ENCODE measurements at regions not wholly inside any gene's neighbourhood (a gene's known extent, or its start where the extent isn't known, plus 50 kb on each side); places are given as distances from the start of the nearest gene placed in this dataset.

DNA sequence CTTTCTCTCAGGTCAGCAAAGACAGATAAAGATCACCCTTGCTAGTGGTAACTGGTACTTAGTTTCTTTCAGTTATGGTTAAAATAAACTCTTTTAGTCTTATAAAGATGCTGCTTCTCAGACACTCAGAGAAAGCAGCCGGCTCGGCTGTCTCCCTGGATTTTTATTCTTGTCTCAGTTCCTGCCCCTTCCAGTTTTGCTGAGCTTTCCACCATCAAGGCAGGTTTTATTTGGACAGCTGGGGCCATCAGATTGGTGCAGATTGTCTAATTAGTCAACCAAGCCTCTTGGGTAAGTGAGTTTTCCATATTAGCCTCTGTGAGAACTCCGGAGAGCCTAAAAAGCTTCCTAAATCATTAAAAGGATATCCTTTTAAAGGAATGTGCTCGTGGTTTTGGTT is 130.8 kb upstream of the BMP4 start:
- peaks cover 0 to 5% (median 4%) of the 10 kb centered on the region in 4 donors for H3K9me3 ChIP-seq
- H3K4me1 ChIP-seq = no peaks in the 10 kb centered on the region
- no peaks in the 10 kb centered on the region for H3K36me3 ChIP-seq
- no peak for DNase-seq (ENCODE audit: extremely low spot score)
- H3K27me3 ChIP-seq = no peaks in the 10 kb centered on the region
- 50% methylated on average over 4 of the region's 4 CpGs for WGBS
- no peak for TF ChIP-seq CTCF (IDR thresholded peaks at IDR 0.05)
- TF ChIP-seq POLR2AphosphoS5 (IDR thresholded peaks at IDR 0.05) = no peak
- no peak for TF ChIP-seq POLR2A (IDR thresholded peaks at IDR 0.05; ENCODE audit: low read depth)
- no peak for TF ChIP-seq EP300 (IDR thresholded peaks at IDR 0.05)
- intact Hi-C loops (cut with DNase I) = no loop called here
- H3K27ac ChIP-seq (replicated peaks in 1 of 4) = no peak overlapping the region
- H3K4me3 ChIP-seq = no peak overlapping the region

- no peaks in the 10 kb centered on the region for H3K27me3 ChIP-seq
- 86% methylated on average over 3 of the region's 3 CpGs for WGBS
Measured at GRCh38 chr14:54088271-54088670, 131.6 kb upstream of the BMP4 start.

DNA sequence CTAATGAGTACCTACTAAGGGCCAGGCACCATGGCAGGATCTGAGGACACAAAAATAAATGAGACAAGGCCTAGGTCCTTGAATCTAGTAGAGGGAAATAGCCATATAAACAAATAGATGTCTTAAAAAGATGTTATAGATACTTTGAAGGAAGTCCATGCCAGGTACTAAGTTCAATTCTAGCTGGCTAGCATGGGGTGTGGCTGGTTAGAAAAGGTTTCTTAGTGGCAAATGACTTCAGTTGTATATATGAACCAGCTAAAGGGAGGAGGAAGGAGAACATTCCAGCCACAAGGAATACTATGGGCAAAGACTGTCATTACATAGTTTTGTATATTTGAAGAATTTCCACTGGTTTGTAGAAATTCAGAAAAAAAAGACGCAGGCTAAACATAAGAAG is 133.6 kb upstream of the BMP4 start:
- H3K27me3 ChIP-seq = no peaks in the 10 kb centered on the region
- 85% methylated on average over 1 of the region's 1 CpG for WGBS
- H3K9me3 ChIP-seq = peaks cover 0 to 23% (median 19%) of the 10 kb centered on the region in 4 donors
- no peak overlapping the region for H3K4me3 ChIP-seq
- TF ChIP-seq CTCF (IDR thresholded peaks at IDR 0.05) = no peak
- no peaks in the 10 kb centered on the region for H3K4me1 ChIP-seq
- no peaks in the 10 kb centered on the region for H3K36me3 ChIP-seq
- intact Hi-C loops (cut with DNase I) = no loop called here
- no peak for DNase-seq (ENCODE audit: extremely low spot score)
- no peak overlapping the region for H3K27ac ChIP-seq (replicated peaks in 1 of 4)

More at GRCh38 chr14:54088271-54088670, 131.6 kb upstream of the BMP4 start:
- no peak for DNase-seq (ENCODE audit: extremely low spot score)
- TF ChIP-seq POLR2A (IDR thresholded peaks at IDR 0.05; ENCODE audit: low read depth) (no peak), EP300 (IDR thresholded peaks at IDR 0.05) (no peak), POLR2AphosphoS5 (IDR thresholded peaks at IDR 0.05) (no peak), CTCF (IDR thresholded peaks at IDR 0.05) (no peak)
- intact Hi-C loops (cut with DNase I) = no loop called here
- Histone ChIP-seq H3K4me1 (no peaks in the 10 kb centered on the region), H3K27ac (replicated peaks in 1 of 4) (no peak overlapping the region), H3K4me3 (no peak overlapping the region), H3K36me3 (no peaks in the 10 kb centered on the region), H3K9me3 (peaks cover 0 to 6% (median 5%) of the 10 kb centered on the region in 4 donors)

DNA sequence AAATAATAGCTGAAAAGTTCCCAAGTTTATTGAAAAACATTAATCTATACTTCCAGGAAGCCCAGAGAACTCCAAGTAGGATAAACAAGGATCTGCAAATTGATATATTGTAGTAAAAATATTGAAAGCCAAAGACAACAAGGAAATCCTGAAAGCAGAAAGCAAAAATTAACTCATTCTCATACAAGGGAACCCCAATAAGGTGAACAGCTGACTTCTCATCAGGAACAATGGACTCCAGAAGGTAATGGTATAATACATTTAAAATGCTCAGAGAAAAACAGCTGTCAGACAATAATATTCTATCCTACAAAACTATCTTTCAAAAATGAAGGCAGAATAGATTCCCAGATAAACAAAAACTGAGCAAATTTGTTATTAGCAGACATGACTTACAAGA is 138.1 kb upstream of the BMP4 start:
- no peak overlapping the region for H3K4me3 ChIP-seq
- no peak overlapping the region for H3K27ac ChIP-seq (replicated peaks in 1 of 4)
- H3K9me3 ChIP-seq = peaks cover 0 to 31% (median 19%) of the 10 kb centered on the region in 4 donors
- no peaks in the 10 kb centered on the region for H3K36me3 ChIP-seq
- no peaks in the 10 kb centered on the region for H3K4me1 ChIP-seq
- H3K27me3 ChIP-seq = no peaks in the 10 kb centered on the region
- intact Hi-C loops (cut with DNase I) = no loop called here
- TF ChIP-seq POLR2A (IDR thresholded peaks at IDR 0.05; ENCODE audit: low read depth) (no peak), POLR2AphosphoS5 (IDR thresholded peaks at IDR 0.05) (no peak), CTCF (IDR thresholded peaks at IDR 0.05) (no peak), EP300 (IDR thresholded peaks at IDR 0.05) (no peak)
- no peak for DNase-seq (ENCODE audit: extremely low spot score)

GRCh38 chr14:54098536-54098935 is 141.9 kb upstream of the BMP4 start:
- TF ChIP-seq POLR2AphosphoS5 (IDR thresholded peaks at IDR 0.05) (no peak), EP300 (IDR thresholded peaks at IDR 0.05) (no peak), POLR2A (IDR thresholded peaks at IDR 0.05; ENCODE audit: low read depth) (no peak), CTCF (IDR thresholded peaks at IDR 0.05) (no peak)
- H3K27ac ChIP-seq (replicated peaks in 1 of 4) = no peak overlapping the region
- peaks cover 0 to 23% (median 13%) of the 10 kb centered on the region in 4 donors for H3K9me3 ChIP-seq
- 94% methylated on average over 2 of the region's 2 CpGs for whole genome bisulfite sequencing
- no peaks in the 10 kb centered on the region for H3K36me3 ChIP-seq
- DNase-seq (ENCODE audit: extremely low spot score) = no peak
- no peaks in the 10 kb centered on the region for H3K4me1 ChIP-seq
- intact Hi-C loops (cut with DNase I) = no loop called here
- no peak overlapping the region for H3K4me3 ChIP-seq
- no peaks in the 10 kb centered on the region for H3K27me3 ChIP-seq

Measured in esophagus muscularis mucosa (tissue), 4 donors.